Neural cell (in vitro differentiated cells): ENCODE measurements at regions not wholly inside any gene's neighbourhood (a gene's known extent, or its start where the extent isn't known, plus 50 kb on each side); places are given as distances from the start of the nearest gene placed in this dataset.

Source experiments
- H2AFZ ChIP-seq: fragments of 200-600, 300-800 bp; sonication (generic), shearing (Covaris generic); 2 replicates; pipeline ENCODE4 v1.6.0; 2014; ENCODE audit warnings: low read depth, mild to moderate bottlenecking, antibody characterized with exemption, low read length, moderate library complexity
- H3F3A ChIP-seq: fragments of 200-600 bp; shearing (Covaris generic); 2 replicates; pipeline ENCODE4 v1.6.1; 2016; ENCODE audit warnings: mild to moderate bottlenecking, moderate library complexity, mixed read lengths, antibody characterized with exemption, low read length; ENCODE audit not compliant: insufficient read depth, poor library complexity, severe bottlenecking
- H3K27ac ChIP-seq: fragments of 200-600, 300-800 bp; sonication (generic), shearing (Covaris generic); 2 replicates; pipeline ENCODE4 v1.5.1; 2014; ENCODE audit warnings: mild to moderate bottlenecking, low read length, moderate library complexity
- H3K27me3 ChIP-seq: fragments of 300-800, 200-600 bp; sonication (generic), shearing (Covaris generic); 2 replicates; pipeline ENCODE4 v1.6.0; 2014; ENCODE audit warnings: mild to moderate bottlenecking, low read depth, low read length, moderate library complexity; ENCODE audit not compliant: insufficient read depth
- H3K36me3 ChIP-seq: fragments of 300-800, 200-600 bp; sonication (generic), shearing (Covaris generic); 2 replicates; pipeline ENCODE4 v1.5.1; 2014; ENCODE audit warnings: mild to moderate bottlenecking, antibody characterized with exemption, low read length, moderate library complexity; ENCODE audit not compliant: insufficient read depth
- H3K4me2 ChIP-seq: fragments of 300-800, 200-600 bp; sonication (generic), shearing (Covaris generic); 2 replicates; pipeline ENCODE4 v1.6.0; 2014; ENCODE audit warnings: mild to moderate bottlenecking, low read length
- H3K4me3 ChIP-seq: fragments of 300-800, 200-600 bp; sonication (generic), shearing (Covaris generic); 2 replicates; pipeline ENCODE4 v1.5.1; 2014; ENCODE audit warnings: mild to moderate bottlenecking, low read length, moderate library complexity
- H3K79me2 ChIP-seq: fragments of 200-600 bp; shearing (Covaris generic); replicated peaks from 2 replicates; pipeline ENCODE4 v1.6.0; 2014; ENCODE audit warnings: mild to moderate bottlenecking, low read length, moderate library complexity; ENCODE audit not compliant: insufficient read depth
- H3K9ac ChIP-seq: fragments of 300-800, 200-600 bp; sonication (generic), shearing (Covaris generic); 2 replicates; pipeline ENCODE4 v1.6.1; 2016; ENCODE audit warnings: mild to moderate bottlenecking, low read length, mixed read lengths
- H3K9me2 ChIP-seq: fragments of 200-600 bp; shearing (Covaris generic); 2 replicates; pipeline ENCODE4 v1.6.1; 2016; ENCODE audit warnings: mild to moderate bottlenecking, low read length, mixed read lengths; ENCODE audit not compliant: insufficient read depth
- H3K9me3 ChIP-seq: fragments of 200-600, 300-800 bp; sonication (generic), shearing (Covaris generic); 2 replicates; pipeline ENCODE4 v1.6.1; 2016; ENCODE audit warnings: mild to moderate bottlenecking, mixed run types, low read length, moderate library complexity, mixed read lengths
- H4K20me1 ChIP-seq: fragments of 200-600 bp; shearing (Covaris generic); 2 replicates; pipeline ENCODE4 v1.6.1; 2016; ENCODE audit warnings: mild to moderate bottlenecking, mixed run types; ENCODE audit not compliant: insufficient read depth
- CTCF ChIP-seq: fragments of 450-650 bp; IDR thresholded peaks from 2 replicates; pipeline ENCODE4 v1.5.1; 2014; ENCODE audit warnings: antibody characterized with exemption, mild to moderate bottlenecking, moderate library complexity; ENCODE audit not compliant: poor library complexity, severe bottlenecking
- EP300 ChIP-seq: fragments of 450-650 bp; conservative IDR thresholded peaks from 2 replicates; pipeline ENCODE4 v1.6.1; 2014; ENCODE audit warnings: antibody characterized with exemption, mild to moderate bottlenecking, moderate library complexity; ENCODE audit not compliant: poor library complexity, severe bottlenecking
- EZH2 ChIP-seq: fragments of 200-600, 300-800 bp; shearing (Covaris generic), sonication (generic); IDR thresholded peaks from 2 replicates; pipeline ENCODE4 v1.6.1; 2014; ENCODE audit warnings: antibody characterized with exemption, low read length, borderline replicate concordance, mild to moderate bottlenecking; ENCODE audit not compliant: insufficient read depth, poor library complexity, severe bottlenecking
- MXI1 ChIP-seq: fragments of 450-650 bp; conservative IDR thresholded peaks from 2 replicates; pipeline ENCODE4 v1.6.1; 2014; ENCODE audit warnings: antibody characterized with exemption, mild to moderate bottlenecking; ENCODE audit not compliant: poor library complexity, severe bottlenecking
- POLR2AphosphoS5 ChIP-seq: IDR thresholded peaks from 2 replicates; pipeline ENCODE4 v1.6.1; 2012
- RAD21 ChIP-seq: fragments of 450-650 bp; conservative IDR thresholded peaks from 2 replicates; pipeline ENCODE4 v1.6.1; 2014; ENCODE audit warnings: antibody characterized with exemption, mild to moderate bottlenecking, moderate library complexity
- REST ChIP-seq: IDR thresholded peaks from 2 replicates; pipeline ENCODE4 v1.6.1; 2012; ENCODE audit warnings: borderline replicate concordance
- SMC3 ChIP-seq: fragments of 450-650 bp; conservative IDR thresholded peaks from 2 replicates; pipeline ENCODE4 v1.6.1; 2014; ENCODE audit warnings: antibody characterized with exemption, mild to moderate bottlenecking, moderate library complexity; ENCODE audit not compliant: poor library complexity
- TAF1 ChIP-seq: IDR thresholded peaks from 2 replicates; pipeline ENCODE4 v1.6.1; 2012; ENCODE audit warnings: low read depth

GRCh38 chr7:131145026-131145425, 182.7 kb upstream of the MKLN1 start:
- Histone ChIP-seq H3K27me3 (no peaks in the 10 kb centered on the region), H3K27ac (no peak overlapping the region), H3K79me2 (no peaks in the 10 kb centered on the region), H3K4me3 (no peak overlapping the region), H4K20me1 (no peaks in the 10 kb centered on the region), H3K9ac (no peak overlapping the region), H2AFZ (no peak overlapping the region), H3K9me3 (no peaks in the 10 kb centered on the region), H3K36me3 (no peaks in the 10 kb centered on the region), H3F3A (no peaks in the 10 kb centered on the region), H3K4me2 (no peak overlapping the region), H3K9me2 (no peaks in the 10 kb centered on the region)
- no peak for TF ChIP-seq TAF1
- no peak for TF ChIP-seq MXI1
- TF ChIP-seq SMC3: no peak
- no peak for TF ChIP-seq EZH2
- no peak for TF ChIP-seq EP300
- no peak for TF ChIP-seq CTCF
- TF ChIP-seq POLR2AphosphoS5: no peak
- no peak for TF ChIP-seq RAD21
- TF ChIP-seq REST: no peak

GRCh38 chr7:131145770-131146169, 181.9 kb upstream of the MKLN1 start:
- TF ChIP-seq REST: no peak
- Histone ChIP-seq H3K9ac (no peak overlapping the region), H3K36me3 (no peaks in the 10 kb centered on the region), H3K9me3 (no peaks in the 10 kb centered on the region), H4K20me1 (no peaks in the 10 kb centered on the region), H3K27me3 (no peaks in the 10 kb centered on the region), H3K27ac (no peak overlapping the region), H3K79me2 (no peaks in the 10 kb centered on the region), H3K4me2 (no peak overlapping the region), H3K4me3 (no peak overlapping the region), H3K9me2 (no peaks in the 10 kb centered on the region), H3F3A (no peaks in the 10 kb centered on the region), H2AFZ (no peak overlapping the region)
